ENCODE measurements at regions not wholly inside any gene's neighbourhood (a gene's known extent, or its start where the extent isn't known, plus 50 kb on each side); places are given as distances from the start of the nearest gene placed in this dataset.
"Not testable (repeated sequence)": the region's sequence is repeated elsewhere in the genome, so short reads cannot be mapped to it uniquely, and the experiment has no call there.

- TF ChIP-seq EP300 (IDR thresholded peaks at IDR 0.05); PBX3 (IDR thresholded peaks at IDR 0.05); CEBPB (IDR thresholded peaks at IDR 0.05); HMGXB4 (CRISPR knock-in tag; IDR thresholded peaks at IDR 0.05; ENCODE audit: borderline replicate concordance); CTCF (IDR thresholded peaks at IDR 0.05); KDM1A (IDR thresholded peaks at IDR 0.05; ENCODE audit: low read depth); JUN (IDR thresholded peaks at IDR 0.05); RAD21 (conservative IDR thresholded peaks at IDR 0.05 in 1 of 2, IDR thresholded peaks at IDR 0.05 in 1 of 2); POLR2A (IDR thresholded peaks at IDR 0.05; ENCODE audit: low read length): not testable (repeated sequence)
Measured at GRCh38 chr5:87511778-87512177, 99.0 kb upstream of the CCNH start.
